ENCODE measurements at regions not wholly inside any gene's neighbourhood (a gene's known extent, or its start where the extent isn't known, plus 50 kb on each side); places are given as distances from the start of the nearest gene placed in this dataset.
"Not testable (repeated sequence)": the region's sequence is repeated elsewhere in the genome, so short reads cannot be mapped to it uniquely, and the experiment has no call there.

- DNase-seq (ENCODE audit: low read depth): no peak
Measured at GRCh38 chr7:67894746-67895145, 898.1 kb downstream of the TYW1 start.

GRCh38 chr7:67896721-67897120 is 900.1 kb downstream of the TYW1 start:
- DNase-seq (ENCODE audit: low read depth): no peak

- DNase-seq (ENCODE audit: low read depth): no peak
Measured at GRCh38 chr7:67900456-67900855, 903.8 kb downstream of the TYW1 start.

GRCh38 chr7:67901808-67902480 is 905.3 kb downstream of the TYW1 start:
- no peak for DNase-seq (ENCODE audit: low read depth)

GRCh38 chr7:67907792-67908191 is 911.2 kb downstream of the TYW1 start:
- no peak for DNase-seq (ENCODE audit: low read depth)

- no peak for DNase-seq (ENCODE audit: low read depth)
Measured at GRCh38 chr7:67912437-67912836, 915.8 kb downstream of the TYW1 start.

GRCh38 chr7:67913604-67914003 is 917.0 kb downstream of the TYW1 start:
- DNase-seq (ENCODE audit: low read depth): peak; percentile 4

GRCh38 chr7:67916111-67916510 is 919.5 kb downstream of the TYW1 start:
- DNase-seq (ENCODE audit: low read depth): not testable (repeated sequence)

GRCh38 chr7:67916571-67917436 is 920.2 kb downstream of the TYW1 start:
- no peak for DNase-seq (ENCODE audit: low read depth)

- no peak for DNase-seq (ENCODE audit: low read depth)
Measured at GRCh38 chr7:67917437-67917755, 920.8 kb downstream of the TYW1 start.

GRCh38 chr7:67918158-67918557 is 921.5 kb downstream of the TYW1 start:
- peak; percentile 23 for DNase-seq (ENCODE audit: low read depth)

- DNase-seq (ENCODE audit: low read depth): no peak
Measured at GRCh38 chr7:67923286-67923685, 926.7 kb downstream of the TYW1 start.

- DNase-seq (ENCODE audit: low read depth): no peak
Measured at GRCh38 chr7:67928141-67928540, 931.5 kb downstream of the TYW1 start.

- not testable (repeated sequence) for DNase-seq (ENCODE audit: low read depth)
Measured at GRCh38 chr7:67936447-67936846, 939.8 kb downstream of the TYW1 start.

GRCh38 chr7:67940400-67940799 is 943.8 kb downstream of the TYW1 start:
- DNase-seq (ENCODE audit: low read depth): no peak

- DNase-seq (ENCODE audit: low read depth): no peak
Measured at GRCh38 chr7:67947191-67947590, 950.6 kb downstream of the TYW1 start.

- DNase-seq (ENCODE audit: low read depth): no peak
Measured at GRCh38 chr7:67947646-67948045, 951.0 kb downstream of the TYW1 start.

GRCh38 chr7:67950321-67951083 is 953.9 kb downstream of the TYW1 start:
- DNase-seq (ENCODE audit: low read depth): no peak

- DNase-seq (ENCODE audit: low read depth): no peak
Measured at GRCh38 chr7:67955061-67955460, 958.4 kb downstream of the TYW1 start.

GRCh38 chr7:67962863-67963262 is 966.2 kb downstream of the TYW1 start:
- no peak for DNase-seq (ENCODE audit: low read depth)

GRCh38 chr7:67976490-67976889 is 979.9 kb downstream of the TYW1 start:
- no peak for DNase-seq (ENCODE audit: low read depth)

GRCh38 chr7:67983486-67983885 is 986.9 kb downstream of the TYW1 start:
- DNase-seq (ENCODE audit: low read depth): no peak

All from HT1080 (cell line).